OCI-LY7 (cell line): ENCODE measurements at regions not wholly inside any gene's neighbourhood (a gene's known extent, or its start where the extent isn't known, plus 50 kb on each side); places are given as distances from the start of the nearest gene placed in this dataset.

Experiments used
- BruUV-seq: library from RNA; stranded (reverse); fragments of 400-500 nt; replicated peaks from 2 replicates; lab custom pipeline; 2021; lab: Mats Ljungman, UMichigan
- CTCF ChIA-PET: fragments of 300-600 bp; sonication (Branson Sonifier 250); formaldehyde crosslinking; loops from one replicate; lab custom pipeline; 2022; ENCODE audit warnings: antibody characterized with exemption; ENCODE audit not compliant: unreplicated experiment; lab: Charles Lee
- POLR2A ChIA-PET: fragments of 300-600 bp; sonication (Branson Sonifier 250); formaldehyde crosslinking; loops from one replicate; lab custom pipeline; 2022; ENCODE audit warnings: antibody characterized with exemption; lab: Charles Lee
- DNase-seq: peaks from one replicate; pipeline ENCODE4 v3.0.0-alpha.2; 2015; ENCODE audit warnings: low spot score
- H2AFZ ChIP-seq: fragments of 200-600 bp; sonication (generic), shearing (Covaris generic); 2 replicates; pipeline ENCODE4 v1.6.1; 2014; ENCODE audit warnings: mild to moderate bottlenecking, antibody characterized with exemption, low read length, moderate library complexity
- H3K27ac ChIP-seq: fragments of 200-600 bp; sonication (generic); 2 replicates; pipeline ENCODE4 v1.5.1; 2014; ENCODE audit warnings: mixed run types, low read depth, mild to moderate bottlenecking, moderate library complexity, low read length, inconsistent platforms; ENCODE audit not compliant: poor library complexity, severe bottlenecking
- H3K36me3 ChIP-seq: fragments of 200-600 bp; sonication (generic); 2 replicates; pipeline ENCODE4 v1.6.1; 2014; ENCODE audit warnings: mild to moderate bottlenecking, antibody characterized with exemption, low read length, moderate library complexity, mixed read lengths; ENCODE audit not compliant: insufficient read depth
- H3K4me1 ChIP-seq: fragments of 200-600 bp; sonication (generic); 2 replicates; pipeline ENCODE4 v1.5.1; 2014; ENCODE audit warnings: mild to moderate bottlenecking, low read length; ENCODE audit not compliant: insufficient read depth, poor library complexity, severe bottlenecking
- H3K4me2 ChIP-seq: fragments of 200-600 bp; sonication (generic); 2 replicates; pipeline ENCODE4 v1.6.1; 2014; ENCODE audit warnings: mild to moderate bottlenecking, low read length
- H3K4me3 ChIP-seq: fragments of 200-600 bp; sonication (generic); 2 replicates; pipeline ENCODE4 v1.5.1; 2014; ENCODE audit warnings: mild to moderate bottlenecking, low read depth, low read length; ENCODE audit not compliant: poor library complexity, severe bottlenecking
- H3K79me2 ChIP-seq: fragments of 200-600 bp; sonication (generic); 2 replicates; pipeline ENCODE4 v1.6.1; 2016; ENCODE audit warnings: low read depth, mild to moderate bottlenecking, low read length, moderate library complexity, mixed read lengths; ENCODE audit not compliant: insufficient read depth
- H3K9me2 ChIP-seq: fragments of 200-600 bp; sonication (generic); 2 replicates; pipeline ENCODE4 v1.6.1; 2016; ENCODE audit warnings: mild to moderate bottlenecking, low read length, mixed read lengths; ENCODE audit not compliant: insufficient read depth
- H3K9me3 ChIP-seq: fragments of 200-600 bp; sonication (generic); 2 replicates; pipeline ENCODE4 v1.6.1; 2014; ENCODE audit warnings: mild to moderate bottlenecking, mixed run types, low read length, mixed read lengths
- H4K20me1 ChIP-seq: fragments of 200-600 bp; sonication (generic); 2 replicates; pipeline ENCODE4 v1.6.1; 2014; ENCODE audit warnings: mild to moderate bottlenecking, antibody characterized with exemption, low read length, moderate library complexity, mixed read lengths; ENCODE audit not compliant: insufficient read depth
- CTCF ChIP-seq: fragments of 200-600 bp; sonication (generic); conservative IDR thresholded peaks from 2 replicates; pipeline ENCODE4 v1.5.1; 2014; ENCODE audit warnings: mild to moderate bottlenecking, antibody characterized with exemption, low read length, moderate library complexity, mixed read lengths
- EZH2phosphoT487 ChIP-seq: fragments of 200-600 bp; sonication (generic); IDR thresholded peaks from 2 replicates; pipeline ENCODE4 v1.6.1; 2018; ENCODE audit warnings: low read depth, borderline replicate concordance, mild to moderate bottlenecking, mixed run types, antibody characterized with exemption, low read length, moderate library complexity, mixed read lengths
- intact Hi-C: fragments of 100-400 bp; cut with micrococcal nuclease; formaldehyde crosslinking; loops from one replicate; pipeline ENCODE4 v1.10.0; 2022; ENCODE audit not compliant: unreplicated experiment

GRCh38 chr14:42198010-42198409 lies 591.3 kb downstream of the LRFN5 start:
- no peaks in the 10 kb centered on the region for H4K20me1 ChIP-seq
- H3K4me3 ChIP-seq: no peak overlapping the region
- CTCF ChIA-PET: no interaction called here
- no peaks in the 10 kb centered on the region for H3K79me2 ChIP-seq
- H3K27ac ChIP-seq: no peak overlapping the region
- H2AFZ ChIP-seq: no peak overlapping the region
- H3K9me3 ChIP-seq: no peaks in the 10 kb centered on the region
- no TSS peak for BruUV-seq
- H3K9me2 ChIP-seq: no peaks in the 10 kb centered on the region
- H3K36me3 ChIP-seq: no peaks in the 10 kb centered on the region
- POLR2A ChIA-PET: interaction anchor here (0.5 to 0.9 kb wide), 3 partner anchors 11 to 796 kb away, joined by 3 read pairs; no protein-coding TSS in a partner anchor
- TF ChIP-seq EZH2phosphoT487 (no peak), CTCF (no peak)
- H3K4me2 ChIP-seq: no peak overlapping the region
- DNase-seq: no peak
- intact Hi-C loops: no loop called here
- H3K4me1 ChIP-seq: no peaks in the 10 kb centered on the region

GRCh38 chr14:42192738-42193653 lies 586.3 kb downstream of the LRFN5 start:
- no peaks in the 10 kb centered on the region for H3K79me2 ChIP-seq
- no peaks in the 10 kb centered on the region for H3K9me3 ChIP-seq
- no peak for DNase-seq
- no peak overlapping the region for H3K4me3 ChIP-seq
- no TSS peak for BruUV-seq
- intact Hi-C loops: no loop called here
- TF ChIP-seq EZH2phosphoT487 (no peak), CTCF (no peak)
- no peak overlapping the region for H3K27ac ChIP-seq
- H3K4me2 ChIP-seq: no peak overlapping the region
- ChIA-PET CTCF (no interaction called here), POLR2A (interaction anchor here (0.5 kb wide), 1 partner anchor 81 kb away, joined by 4 read pairs; no protein-coding TSS in a partner anchor)
- no peaks in the 10 kb centered on the region for H4K20me1 ChIP-seq
- no peaks in the 10 kb centered on the region for H3K9me2 ChIP-seq
- no peaks in the 10 kb centered on the region for H3K36me3 ChIP-seq
- no peak overlapping the region for H2AFZ ChIP-seq
- H3K4me1 ChIP-seq: no peaks in the 10 kb centered on the region

GRCh38 chr14:42190744-42191143 lies 584.1 kb downstream of the LRFN5 start:
- CTCF ChIA-PET: no interaction called here
- no peaks in the 10 kb centered on the region for H3K79me2 ChIP-seq
- no peak overlapping the region for H3K4me3 ChIP-seq
- no peak for DNase-seq
- no peak overlapping the region for H3K27ac ChIP-seq
- no peaks in the 10 kb centered on the region for H4K20me1 ChIP-seq
- POLR2A ChIA-PET: no interaction called here
- no peak overlapping the region for H3K4me2 ChIP-seq
- H2AFZ ChIP-seq: no peak overlapping the region
- no TSS peak for BruUV-seq
- TF ChIP-seq CTCF (no peak), EZH2phosphoT487 (no peak)
- intact Hi-C loops: no loop called here
- H3K36me3 ChIP-seq: no peaks in the 10 kb centered on the region
- no peaks in the 10 kb centered on the region for H3K9me2 ChIP-seq
- no peaks in the 10 kb centered on the region for H3K9me3 ChIP-seq
- no peaks in the 10 kb centered on the region for H3K4me1 ChIP-seq
